ENCODE measurements at regions not wholly inside any gene's neighbourhood (a gene's known extent, or its start where the extent isn't known, plus 50 kb on each side); places are given as distances from the start of the nearest gene placed in this dataset.

- DNase-seq: no peak
These were observed 215.0 kb downstream of the IL15 start for GRCh38 chr4:141851246-141851891.

- peak; percentile 50 to 96 (median 81) for DNase-seq
These were observed 216.8 kb downstream of the IL15 start for GRCh38 chr4:141853091-141853764.

DNA sequence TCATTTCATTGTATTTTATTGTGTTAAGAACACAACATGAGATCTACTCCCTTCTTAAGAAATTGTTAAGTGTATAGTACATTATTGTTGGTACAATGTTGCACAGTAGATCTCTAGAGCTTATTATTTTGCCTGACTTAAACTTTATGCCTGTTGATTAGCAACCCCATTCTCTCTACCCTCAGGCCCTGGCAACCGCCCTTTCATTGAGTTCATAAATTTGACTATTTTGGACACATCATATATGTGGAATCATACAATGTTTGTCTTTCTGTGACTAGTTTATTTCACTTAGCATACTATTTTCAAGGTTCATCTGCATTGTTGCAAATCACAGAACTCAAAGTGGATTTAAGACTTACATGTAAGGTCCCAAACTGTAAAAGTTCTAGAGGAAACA, 222.1 kb downstream of the IL15 start:
- no peak for DNase-seq

- DNase-seq: peak in 2 of 3 experiments; percentile 7 to 22
These were observed 224.6 kb downstream of the IL15 start for GRCh38 chr4:141860974-141861373.

GRCh38 chr4:141870152-141870551, 233.8 kb downstream of the IL15 start:
- no peak for DNase-seq

DNA sequence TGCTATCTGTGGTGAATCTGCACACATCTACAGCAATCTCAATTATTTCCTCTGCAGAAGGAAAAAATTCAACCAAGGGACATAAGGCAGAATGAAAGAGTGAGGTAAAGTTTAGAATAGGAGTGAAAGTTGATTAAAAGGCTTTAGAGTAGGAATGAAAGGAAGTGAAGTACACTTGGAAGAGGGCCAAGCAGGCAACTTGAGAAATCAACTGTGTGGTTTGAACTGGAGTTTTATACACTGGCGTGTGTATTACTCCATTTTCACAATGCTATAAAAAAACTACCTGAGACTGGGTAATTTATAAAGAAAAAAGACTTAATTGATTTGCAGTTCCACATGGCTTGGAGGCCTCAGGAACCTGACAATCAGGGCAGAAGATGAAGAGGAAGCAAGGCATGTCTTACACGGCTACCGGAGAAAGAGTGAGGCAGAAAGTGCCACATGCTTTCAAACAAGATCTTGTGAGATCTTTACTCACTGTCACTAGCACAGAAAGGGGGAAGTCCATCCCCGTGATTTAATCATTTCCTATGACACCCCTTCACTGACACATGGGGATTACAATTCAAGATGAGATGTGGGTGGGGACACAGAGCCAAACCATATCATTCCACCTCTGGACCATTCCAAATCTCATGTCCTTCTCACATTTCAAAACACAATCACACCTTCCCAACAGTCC, 234.8 kb downstream of the IL15 start:
- DNase-seq: no peak

DNA sequence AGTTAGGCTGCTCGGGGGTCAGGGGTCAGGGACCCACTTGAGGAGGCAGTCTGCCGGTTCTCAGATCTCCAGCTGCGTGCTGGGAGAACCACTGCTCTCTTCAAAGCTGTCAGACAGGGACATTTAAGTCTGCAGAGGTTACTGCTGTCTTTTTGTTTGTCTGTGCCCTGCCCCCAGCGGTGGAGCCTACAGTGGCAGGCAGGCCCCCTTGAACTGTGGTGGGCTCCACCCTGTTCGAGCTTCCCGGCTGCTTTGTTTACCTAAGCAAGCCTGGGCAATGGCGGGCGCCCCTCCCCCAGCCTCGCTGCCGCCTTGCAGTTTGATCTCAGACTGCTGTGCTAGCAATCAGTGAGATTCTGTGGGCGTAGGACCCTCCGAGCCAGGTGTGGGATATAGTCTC, 246.3 kb downstream of the IL15 start:
- DNase-seq: peak in 2 of 3 experiments; percentile 4 to 43

DNA sequence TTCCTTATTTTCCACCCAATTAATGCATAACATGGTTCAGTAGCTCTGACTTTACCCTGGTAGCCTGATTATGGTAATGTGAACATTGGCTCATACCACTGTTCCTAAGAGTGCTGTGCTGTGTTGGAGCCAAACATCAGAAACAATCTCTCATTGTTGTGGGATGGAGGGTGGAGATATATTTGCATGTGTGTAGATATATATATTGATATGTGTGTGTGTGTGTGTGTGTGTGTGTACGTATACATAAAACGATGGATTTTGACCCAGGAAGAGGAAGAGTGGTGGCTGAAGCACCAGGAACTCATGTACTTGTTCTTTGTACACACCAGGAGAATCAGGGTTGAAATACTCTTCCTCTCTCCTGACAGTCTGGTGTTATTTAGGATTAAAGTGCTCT, 247.7 kb downstream of the IL15 start:
- DNase-seq: no peak

GRCh38 chr4:141885112-141885511, 248.7 kb downstream of the IL15 start:
- DNase-seq: no peak

DNA sequence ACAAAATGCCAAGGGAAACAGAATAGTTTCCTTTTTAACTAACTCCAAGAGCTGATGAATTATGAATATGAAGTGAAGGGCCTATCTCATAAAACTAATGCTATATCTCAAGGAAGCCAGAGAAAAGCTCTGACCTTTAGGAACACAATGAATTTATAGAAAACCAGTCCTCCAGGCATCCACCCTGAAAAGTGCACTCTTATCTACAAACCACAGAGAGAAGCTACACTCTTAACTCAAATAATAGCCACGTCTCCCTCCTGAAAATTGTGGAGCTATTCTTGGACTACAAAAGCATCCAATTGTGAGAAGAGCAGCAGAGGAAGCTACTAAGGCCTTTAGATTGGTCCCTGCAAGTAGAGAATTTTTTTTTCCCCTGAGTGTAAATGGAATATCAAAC, 253.9 kb downstream of the IL15 start:
- DNase-seq: peak in 1 of 3 experiments; percentile 13

DNA sequence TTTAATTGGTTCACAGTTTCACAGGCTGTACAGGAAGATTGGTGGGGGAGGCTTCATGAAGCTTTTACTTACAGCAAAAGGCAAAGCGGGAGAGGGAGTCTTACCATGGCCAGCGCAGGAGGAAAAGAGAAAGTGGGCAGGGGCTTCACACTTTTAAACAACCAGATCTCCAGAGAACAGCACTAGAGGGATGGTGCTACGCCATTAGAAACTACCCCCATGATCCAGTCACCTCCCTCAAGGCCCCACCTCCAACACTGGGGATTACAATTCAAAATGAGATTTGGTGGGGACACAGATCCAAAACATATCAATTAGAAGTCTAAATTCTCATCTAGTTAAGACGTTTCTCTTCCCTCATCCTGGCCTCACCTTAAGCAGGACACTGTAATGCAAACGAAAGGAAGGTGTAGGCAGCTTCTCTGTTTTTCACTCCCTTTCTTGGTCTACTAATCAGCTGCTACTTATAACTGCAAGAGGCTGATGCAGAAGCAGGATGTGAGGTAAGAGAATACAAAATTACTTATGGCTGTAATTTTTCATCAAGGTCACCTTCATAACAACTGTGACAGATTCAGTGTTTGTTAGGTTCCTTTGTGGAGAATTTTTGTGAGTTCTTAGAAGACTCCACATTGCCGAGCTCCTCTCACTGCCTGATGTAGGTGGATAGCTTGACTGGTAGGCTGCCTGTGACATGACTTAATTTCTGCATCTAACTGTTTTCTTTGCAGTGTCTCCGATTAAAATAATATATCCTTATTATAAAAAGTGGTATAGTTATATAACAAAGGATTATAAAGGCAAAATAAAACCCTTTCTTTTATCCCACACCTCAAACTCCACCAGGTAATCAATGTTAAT, 255.1 kb downstream of the IL15 start:
- no peak for DNase-seq

DNA sequence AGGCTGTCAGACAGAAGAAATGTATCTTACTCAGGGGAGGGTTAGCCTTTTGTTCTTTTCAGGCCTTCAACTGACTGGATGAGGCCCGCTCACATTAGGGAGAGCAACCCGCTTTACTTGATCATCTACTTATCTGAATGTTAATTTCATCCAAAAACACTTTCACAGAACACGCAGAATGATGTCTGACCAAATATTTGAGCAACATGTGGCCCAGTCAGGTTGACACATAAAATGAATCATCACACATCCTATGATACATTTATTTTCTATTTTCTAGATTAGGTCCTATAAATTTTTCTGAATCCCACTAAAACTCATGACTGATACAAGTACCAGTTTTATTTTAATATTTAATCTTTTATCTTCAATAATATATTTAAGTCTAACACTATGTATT, 260.3 kb downstream of the IL15 start:
- DNase-seq: no peak

DNA sequence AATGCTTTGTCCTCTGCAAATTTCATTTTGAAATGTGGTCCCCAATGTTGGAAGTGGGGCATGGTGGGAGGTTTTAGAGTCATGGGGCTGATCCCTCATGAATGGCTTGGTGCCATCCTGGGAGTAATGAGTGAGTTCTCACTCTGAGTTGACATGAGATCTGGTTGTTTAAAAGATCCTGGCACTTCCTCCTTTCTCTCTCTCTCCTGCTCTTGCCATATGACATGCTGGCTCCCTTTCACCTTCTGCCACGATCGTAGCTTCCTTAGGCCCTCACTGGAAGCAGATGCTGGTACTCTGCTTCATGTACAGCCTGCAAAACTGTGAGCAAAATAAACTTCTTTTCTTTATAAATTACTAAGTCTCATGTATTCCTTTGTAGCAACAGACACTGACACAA, 262.0 kb downstream of the IL15 start:
- DNase-seq: no peak

DNA sequence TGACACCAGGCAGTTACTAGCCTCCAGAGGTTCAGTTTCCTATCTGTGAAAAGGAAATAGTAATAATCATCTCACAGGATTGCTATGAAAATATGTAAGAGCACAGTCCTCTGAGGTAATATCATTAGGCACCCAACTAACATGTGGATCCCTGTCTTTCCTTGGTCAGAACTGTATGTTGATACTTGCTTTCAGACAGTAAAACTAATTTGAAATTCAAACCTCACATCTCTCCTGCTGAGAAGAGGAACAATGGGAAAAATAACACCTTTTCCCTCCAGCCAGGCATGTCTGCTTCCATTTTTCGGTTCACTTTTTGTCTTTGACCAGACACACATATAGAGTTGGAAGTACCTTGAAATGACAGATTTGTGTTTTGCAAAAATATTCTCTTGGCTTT, 262.7 kb downstream of the IL15 start:
- peak; percentile 10 to 47 (median 11) for DNase-seq

DNA sequence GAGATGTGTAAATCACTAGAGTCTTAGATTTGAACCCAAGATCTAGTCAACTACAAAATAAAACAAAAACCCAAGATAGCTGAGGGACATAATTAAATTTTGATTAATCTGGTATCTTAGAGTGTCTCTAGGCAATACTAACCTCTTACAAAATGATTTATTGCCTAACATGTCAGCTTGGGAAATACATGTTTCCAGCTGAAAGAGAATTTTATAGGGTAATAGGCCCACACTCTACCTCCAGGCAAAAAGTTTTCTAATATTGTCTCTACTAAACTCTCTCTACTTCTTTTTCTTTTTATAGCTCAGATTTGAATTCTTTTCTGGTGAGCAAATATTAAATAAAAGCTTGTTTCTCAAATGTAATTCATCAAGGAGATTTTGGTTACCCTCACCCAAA, 263.2 kb downstream of the IL15 start:
- peak in 1 of 3 experiments; percentile 47 for DNase-seq

- no peak for DNase-seq
These were observed 264.5 kb downstream of the IL15 start for GRCh38 chr4:141900856-141901255.

- no peak for DNase-seq
These were observed 269.4 kb downstream of the IL15 start for GRCh38 chr4:141905751-141906150.

GRCh38 chr4:141909541-141909940, 273.2 kb downstream of the IL15 start:
- DNase-seq: no peak

- peak; percentile 46 to 90 (median 63) for DNase-seq
These were observed 276.4 kb downstream of the IL15 start for GRCh38 chr4:141912831-141913230.

DNA sequence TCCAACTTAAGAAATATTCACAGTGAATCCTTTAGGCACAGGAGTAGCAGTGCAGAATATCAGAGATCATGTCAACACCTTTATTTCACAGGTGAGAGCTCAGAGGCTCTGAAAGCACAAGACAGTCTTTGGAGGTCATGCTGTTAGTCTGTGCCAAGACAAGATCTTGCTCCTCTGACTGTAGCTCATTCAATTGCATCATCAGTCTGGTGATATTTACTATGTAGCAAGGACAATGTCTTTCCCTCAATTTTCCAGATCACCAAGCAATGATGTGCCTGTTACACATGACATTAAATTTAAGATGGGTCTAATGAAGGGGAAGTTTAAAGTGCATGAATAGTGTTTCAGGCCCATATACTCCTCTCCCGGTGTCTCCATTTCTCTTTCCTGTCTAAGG, 277.5 kb downstream of the IL15 start:
- DNase-seq: peak in 1 of 3 experiments; percentile 25

DNA sequence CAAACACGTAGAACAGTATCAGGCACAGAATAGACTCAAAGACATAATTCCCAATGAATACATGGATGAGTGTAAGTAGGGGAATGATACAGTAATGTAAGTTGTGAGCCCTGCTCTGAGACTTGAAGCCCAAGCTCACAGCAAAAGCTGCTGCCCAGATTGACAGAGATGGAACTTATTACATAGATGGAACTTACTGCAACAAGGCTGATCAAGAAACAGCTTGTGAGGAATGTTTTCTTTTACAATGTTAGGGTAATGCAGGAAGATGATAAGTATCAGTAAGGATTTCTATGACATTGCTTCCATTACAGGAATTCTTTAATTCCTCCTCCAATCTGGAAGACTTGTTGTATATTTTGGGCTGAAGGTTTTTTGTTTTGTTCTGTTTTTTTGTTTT, 278.4 kb downstream of the IL15 start:
- DNase-seq: no peak

DNA sequence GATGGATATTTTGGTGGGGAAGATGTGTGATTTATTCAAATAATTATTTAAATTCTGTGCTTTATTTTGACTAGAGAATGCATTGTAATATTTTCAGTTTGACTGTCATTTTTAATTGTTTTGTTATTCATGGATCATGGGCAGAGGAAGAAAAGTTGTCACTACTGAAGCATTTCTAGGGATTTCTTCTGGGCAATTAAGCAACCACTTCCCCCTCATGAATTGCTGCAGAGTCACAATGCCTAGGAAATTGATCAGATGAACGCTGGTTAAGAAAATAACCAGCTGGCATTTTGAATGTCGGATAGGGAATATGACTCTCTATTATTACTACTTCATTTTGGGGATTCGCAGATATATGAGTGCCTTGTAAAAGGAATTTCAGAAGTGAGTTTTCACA, 283.3 kb downstream of the IL15 start:
- DNase-seq: peak in 1 of 3 experiments; percentile 22

DNA sequence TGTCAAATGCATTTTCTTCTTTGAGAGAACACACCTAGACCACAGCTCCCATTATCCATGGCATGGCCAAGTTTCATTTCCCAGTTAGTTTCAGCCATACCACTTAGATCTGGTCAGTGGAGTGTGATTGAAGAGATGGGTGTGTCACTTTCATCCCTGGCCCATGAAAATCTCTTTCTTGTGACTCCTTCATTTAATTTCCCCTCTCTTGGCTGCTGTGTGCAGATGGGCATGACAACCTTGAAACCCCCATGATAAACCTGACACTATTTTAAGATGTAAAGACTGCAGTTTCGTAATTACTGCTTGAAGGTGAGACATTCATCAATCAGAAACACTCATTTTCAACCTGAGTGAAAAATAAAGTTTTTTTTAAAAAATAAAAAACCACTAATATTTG, 284.9 kb downstream of the IL15 start:
- no peak for DNase-seq

Measured in NCI-H1417 (cell line).